ENCODE measurements at regions not wholly inside any gene's neighbourhood (a gene's known extent, or its start where the extent isn't known, plus 50 kb on each side); places are given as distances from the start of the nearest gene placed in this dataset.

GRCh38 chr2:215777465-215778044, 235.8 kb downstream of the MREG start:
- no peak overlapping the region for H3K27ac Mint-ChIP-seq
- ATAC-seq (no peak), DNase-seq (ENCODE audit: low spot score) (no peak)
- H3K4me3 Mint-ChIP-seq: no peak overlapping the region
- H3K27me3 Mint-ChIP-seq (ENCODE audit: low read depth): no peaks in the 10 kb centered on the region
- POLR2A ChIA-PET: no interaction called here
- peaks cover 15% of the 10 kb centered on the region for H3K4me1 Mint-ChIP-seq
- CTCF ChIA-PET: no interaction called here
- peaks cover 4% of the 10 kb centered on the region; the same call in 1 of the 2 replicates for H3K9me3 Mint-ChIP-seq
- TF ChIP-seq ZNF512 (CRISPR knock-in tag; IDR thresholded peaks at IDR 0.05; ENCODE audit: borderline replicate concordance): no peak
- TF ChIP-seq E2F5 (CRISPR knock-in tag; IDR thresholded peaks at IDR 0.05): no peak
- no peak for TF ChIP-seq STAT6 (CRISPR knock-in tag; conservative IDR thresholded peaks at IDR 0.05; ENCODE audit: low read depth)
- no peak for TF ChIP-seq ETV6 (CRISPR knock-in tag; IDR thresholded peaks at IDR 0.05)
- TF ChIP-seq ZNF121 (CRISPR knock-in tag; IDR thresholded peaks at IDR 0.05): no peak
- no peak for TF ChIP-seq TEAD4 (CRISPR knock-in tag; IDR thresholded peaks at IDR 0.05)
- no peak for TF ChIP-seq FOXP4 (CRISPR knock-in tag; IDR thresholded peaks at IDR 0.05)
- no peak for TF ChIP-seq MXD4 (CRISPR knock-in tag; IDR thresholded peaks at IDR 0.05; ENCODE audit: borderline replicate concordance)
- H3K36me3 Mint-ChIP-seq: no peaks in the 10 kb centered on the region

- CTCF ChIA-PET: interaction anchor here (1.4 kb wide), 1 partner anchor 53 kb away, joined by 5 read pairs; no protein-coding TSS in a partner anchor
- TF ChIP-seq ZNF281 (CRISPR knock-in tag; IDR thresholded peaks at IDR 0.05) (no peak), RORB (CRISPR knock-in tag; IDR thresholded peaks at IDR 0.05) (no peak), NFE2L1 (CRISPR knock-in tag; IDR thresholded peaks at IDR 0.05) (no peak), ZNF532 (CRISPR knock-in tag; IDR thresholded peaks at IDR 0.05; ENCODE audit: borderline replicate concordance) (no peak), E2F5 (CRISPR knock-in tag; IDR thresholded peaks at IDR 0.05) (no peak), JUN (CRISPR knock-in tag; IDR thresholded peaks at IDR 0.05) (no peak), ATF1 (CRISPR knock-in tag; IDR thresholded peaks at IDR 0.05) (no peak), PRDM15 (CRISPR knock-in tag; IDR thresholded peaks at IDR 0.05) (no peak)
Measured at GRCh38 chr2:215775106-215775505, 238.2 kb downstream of the MREG start.

More at GRCh38 chr2:215775106-215775505, 238.2 kb downstream of the MREG start:
- H3K27ac Mint-ChIP-seq: no peak overlapping the region
- H3K36me3 Mint-ChIP-seq: no peaks in the 10 kb centered on the region
- peaks cover 4% of the 10 kb centered on the region; the same call in 1 of the 2 replicates for H3K9me3 Mint-ChIP-seq
- POLR2A ChIA-PET: no interaction called here
- no peak overlapping the region for H3K4me3 Mint-ChIP-seq
- H3K27me3 Mint-ChIP-seq (ENCODE audit: low read depth): peaks cover 6% of the 10 kb centered on the region
- no peak for DNase-seq (ENCODE audit: low spot score)
- no peak for ATAC-seq
- peaks cover 32% of the 10 kb centered on the region for H3K4me1 Mint-ChIP-seq
